Fibroblast of lung (primary cell): ENCODE measurements at regions not wholly inside any gene's neighbourhood (a gene's known extent, or its start where the extent isn't known, plus 50 kb on each side); places are given as distances from the start of the nearest gene placed in this dataset.

Experiments used
- EZH2 ChIP-seq: IDR thresholded peaks from 2 replicates; pipeline ENCODE4 v1.5.1; 2012; ENCODE audit warnings: low read length, control low read depth, mild to moderate bottlenecking; ENCODE audit errors: missing control alignments
- TF ChIP-seq, protein P1 (sequence below), 2 donors: IDR thresholded peaks in 1 of 2; conservative IDR thresholded peaks in 1 of 2; 1 replicate in 1 of 2; 2 replicates in 1 of 2; pipeline ENCODE4 v1.5.1; 2011 to 2012; ENCODE audit warnings: low read length in 2 of 2, control low read depth in 1 of 2, inconsistent platforms in 1 of 2, low read depth in 1 of 2, mild to moderate bottlenecking in 1 of 2

GRCh38 chr5:72600391-72600981 lies 93.3 kb upstream of the ZNF366 start:
- TF ChIP-seq, protein P1, sequence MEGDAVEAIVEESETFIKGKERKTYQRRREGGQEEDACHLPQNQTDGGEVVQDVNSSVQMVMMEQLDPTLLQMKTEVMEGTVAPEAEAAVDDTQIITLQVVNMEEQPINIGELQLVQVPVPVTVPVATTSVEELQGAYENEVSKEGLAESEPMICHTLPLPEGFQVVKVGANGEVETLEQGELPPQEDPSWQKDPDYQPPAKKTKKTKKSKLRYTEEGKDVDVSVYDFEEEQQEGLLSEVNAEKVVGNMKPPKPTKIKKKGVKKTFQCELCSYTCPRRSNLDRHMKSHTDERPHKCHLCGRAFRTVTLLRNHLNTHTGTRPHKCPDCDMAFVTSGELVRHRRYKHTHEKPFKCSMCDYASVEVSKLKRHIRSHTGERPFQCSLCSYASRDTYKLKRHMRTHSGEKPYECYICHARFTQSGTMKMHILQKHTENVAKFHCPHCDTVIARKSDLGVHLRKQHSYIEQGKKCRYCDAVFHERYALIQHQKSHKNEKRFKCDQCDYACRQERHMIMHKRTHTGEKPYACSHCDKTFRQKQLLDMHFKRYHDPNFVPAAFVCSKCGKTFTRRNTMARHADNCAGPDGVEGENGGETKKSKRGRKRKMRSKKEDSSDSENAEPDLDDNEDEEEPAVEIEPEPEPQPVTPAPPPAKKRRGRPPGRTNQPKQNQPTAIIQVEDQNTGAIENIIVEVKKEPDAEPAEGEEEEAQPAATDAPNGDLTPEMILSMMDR (conservative IDR thresholded peaks at IDR 0.05 in 1 of 2, IDR thresholded peaks at IDR 0.05 in 1 of 2; ENCODE audit: low read depth in 1 of 2, low read length in 2 of 2) = no peak
- TF ChIP-seq EZH2 = no peak
